ENCODE measurements at regions not wholly inside any gene's neighbourhood (a gene's known extent, or its start where the extent isn't known, plus 50 kb on each side); places are given as distances from the start of the nearest gene placed in this dataset.

GRCh38 chr4:75154994-75155393 is 222.1 kb downstream of the PARM1 start:
- no peak for TF ChIP-seq EZH2phosphoT487 (IDR thresholded peaks at IDR 0.05; ENCODE audit: borderline replicate concordance)
- no peak for TF ChIP-seq CTCF (conservative IDR thresholded peaks at IDR 0.05; ENCODE audit: low read length)
- H4K20me1 ChIP-seq (ENCODE audit: insufficient read depth, low read length, poor library complexity, severe bottlenecking), result no peaks in the 10 kb centered on the region
- no peak overlapping the region for H3K4me3 ChIP-seq (ENCODE audit: low read length, poor library complexity, severe bottlenecking)
- H3K4me1 ChIP-seq (ENCODE audit: insufficient read depth, low read length, poor library complexity, severe bottlenecking), result no peaks in the 10 kb centered on the region
- no peaks in the 10 kb centered on the region for H3F3A ChIP-seq (ENCODE audit: low read depth)
- H3K9ac ChIP-seq (ENCODE audit: low read depth, low read length, poor library complexity, severe bottlenecking), result no peak overlapping the region
- H3K4me2 ChIP-seq (ENCODE audit: low read depth, low read length, poor library complexity, severe bottlenecking), result no peak overlapping the region
- no peaks in the 10 kb centered on the region for H3K36me3 ChIP-seq (ENCODE audit: insufficient read depth, low read length)
- H3K27me3 ChIP-seq (ENCODE audit: insufficient read depth, low read length, poor library complexity, severe bottlenecking), result no peaks in the 10 kb centered on the region
- H2AFZ ChIP-seq (ENCODE audit: low read length), result no peak overlapping the region
- no peaks in the 10 kb centered on the region for H3K79me2 ChIP-seq (ENCODE audit: insufficient read depth, low read length)
- H3K9me2 ChIP-seq (replicated peaks; ENCODE audit: low read depth, low read length), result no peaks in the 10 kb centered on the region
- peaks cover 6% of the 10 kb centered on the region for H3K9me3 ChIP-seq (ENCODE audit: insufficient read depth, low read depth, low read length)

- Histone ChIP-seq H3F3A (ENCODE audit: low read depth) (no peaks in the 10 kb centered on the region), H3K9ac (ENCODE audit: low read depth, low read length, poor library complexity, severe bottlenecking) (no peak overlapping the region), H3K9me2 (replicated peaks; ENCODE audit: low read depth, low read length) (no peaks in the 10 kb centered on the region), H2AFZ (ENCODE audit: low read length) (no peak overlapping the region), H3K27me3 (ENCODE audit: insufficient read depth, low read length, poor library complexity, severe bottlenecking) (no peaks in the 10 kb centered on the region), H3K4me3 (ENCODE audit: low read length, poor library complexity, severe bottlenecking) (no peak overlapping the region), H3K4me1 (ENCODE audit: insufficient read depth, low read length, poor library complexity, severe bottlenecking) (no peaks in the 10 kb centered on the region), H3K4me2 (ENCODE audit: low read depth, low read length, poor library complexity, severe bottlenecking) (no peak overlapping the region), H4K20me1 (ENCODE audit: insufficient read depth, low read length, poor library complexity, severe bottlenecking) (no peaks in the 10 kb centered on the region), H3K9me3 (ENCODE audit: insufficient read depth, low read depth, low read length) (no peaks in the 10 kb centered on the region; the same call in 1 of the 2 replicates), H3K79me2 (ENCODE audit: insufficient read depth, low read length) (no peaks in the 10 kb centered on the region), H3K36me3 (ENCODE audit: insufficient read depth, low read length) (no peaks in the 10 kb centered on the region)
- TF ChIP-seq EZH2phosphoT487 (IDR thresholded peaks at IDR 0.05; ENCODE audit: borderline replicate concordance) (no peak), CTCF (conservative IDR thresholded peaks at IDR 0.05; ENCODE audit: low read length) (no peak)
Measured at GRCh38 chr4:75146223-75146622, 213.3 kb downstream of the PARM1 start.

GRCh38 chr4:75144475-75144874 is 211.6 kb downstream of the PARM1 start:
- no peaks in the 10 kb centered on the region for H3F3A ChIP-seq (ENCODE audit: low read depth)
- no peak overlapping the region for H3K9ac ChIP-seq (ENCODE audit: low read depth, low read length, poor library complexity, severe bottlenecking)
- H4K20me1 ChIP-seq (ENCODE audit: insufficient read depth, low read length, poor library complexity, severe bottlenecking), result no peaks in the 10 kb centered on the region

More at GRCh38 chr4:75144475-75144874, 211.6 kb downstream of the PARM1 start:
- Histone ChIP-seq H3K36me3 (ENCODE audit: insufficient read depth, low read length) (no peaks in the 10 kb centered on the region), H3K4me3 (ENCODE audit: low read length, poor library complexity, severe bottlenecking) (no peak overlapping the region), H3K27me3 (ENCODE audit: insufficient read depth, low read length, poor library complexity, severe bottlenecking) (no peaks in the 10 kb centered on the region), H3K9me2 (replicated peaks; ENCODE audit: low read depth, low read length) (no peaks in the 10 kb centered on the region), H3K4me2 (ENCODE audit: low read depth, low read length, poor library complexity, severe bottlenecking) (no peak overlapping the region), H3K4me1 (ENCODE audit: insufficient read depth, low read length, poor library complexity, severe bottlenecking) (no peaks in the 10 kb centered on the region), H3K9me3 (ENCODE audit: insufficient read depth, low read depth, low read length) (no peaks in the 10 kb centered on the region), H3K79me2 (ENCODE audit: insufficient read depth, low read length) (no peaks in the 10 kb centered on the region), H2AFZ (ENCODE audit: low read length) (no peak overlapping the region)
- TF ChIP-seq CTCF (conservative IDR thresholded peaks at IDR 0.05; ENCODE audit: low read length) (no peak), EZH2phosphoT487 (IDR thresholded peaks at IDR 0.05; ENCODE audit: borderline replicate concordance) (no peak)
